ENCODE measurements at regions not wholly inside any gene's neighbourhood (a gene's known extent, or its start where the extent isn't known, plus 50 kb on each side); places are given as distances from the start of the nearest gene placed in this dataset.

- TF ChIP-seq CTCF (conservative IDR thresholded peaks at IDR 0.05; ENCODE audit: low read depth in 2 of 2): no peak
- no peak for TF ChIP-seq EZH2 (IDR thresholded peaks at IDR 0.05; ENCODE audit: low read depth, unreplicated experiment)
- no peak for TF ChIP-seq STAT1 (IDR thresholded peaks at IDR 0.05; ENCODE audit: unreplicated experiment)
- TF ChIP-seq JUNB (IDR thresholded peaks at IDR 0.05; ENCODE audit: unreplicated experiment): no peak
- no peak for TF ChIP-seq REST (IDR thresholded peaks at IDR 0.05; ENCODE audit: unreplicated experiment)
- TF ChIP-seq, protein P1, sequence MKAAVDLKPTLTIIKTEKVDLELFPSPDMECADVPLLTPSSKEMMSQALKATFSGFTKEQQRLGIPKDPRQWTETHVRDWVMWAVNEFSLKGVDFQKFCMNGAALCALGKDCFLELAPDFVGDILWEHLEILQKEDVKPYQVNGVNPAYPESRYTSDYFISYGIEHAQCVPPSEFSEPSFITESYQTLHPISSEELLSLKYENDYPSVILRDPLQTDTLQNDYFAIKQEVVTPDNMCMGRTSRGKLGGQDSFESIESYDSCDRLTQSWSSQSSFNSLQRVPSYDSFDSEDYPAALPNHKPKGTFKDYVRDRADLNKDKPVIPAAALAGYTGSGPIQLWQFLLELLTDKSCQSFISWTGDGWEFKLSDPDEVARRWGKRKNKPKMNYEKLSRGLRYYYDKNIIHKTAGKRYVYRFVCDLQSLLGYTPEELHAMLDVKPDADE (IDR thresholded peaks at IDR 0.05): no peak
- TF ChIP-seq CREB1 (CRISPR knock-in tag; IDR thresholded peaks at IDR 0.05; ENCODE audit: low read depth): no peak
- TF ChIP-seq ZNF331 (CRISPR knock-in tag; IDR thresholded peaks at IDR 0.05; ENCODE audit: low read depth): no peak
- TF ChIP-seq EZH2phosphoT487 (IDR thresholded peaks at IDR 0.05; ENCODE audit: unreplicated experiment): no peak
Observed at GRCh38 chr10:27620430-27621397, 116.6 kb downstream of the RAB18 start.

Measured in GM23338 (cell line).